H1 (cell line): ENCODE measurements at regions not wholly inside any gene's neighbourhood (a gene's known extent, or its start where the extent isn't known, plus 50 kb on each side); places are given as distances from the start of the nearest gene placed in this dataset.

Experiments
- CTCF ChIA-PET: fragments of 300-600 bp; sonication (Branson Sonifier 250); formaldehyde crosslinking; loops from one replicate; lab custom pipeline; 2021; ENCODE audit not compliant: partially characterized antibody; lab: Charles Lee
- POLR2A ChIA-PET: fragments of 300-600 bp; sonication (Branson Sonifier 250); formaldehyde crosslinking; loops from one replicate; lab custom pipeline; 2021; ENCODE audit warnings: inconsistent platforms; ENCODE audit not compliant: partially characterized antibody; lab: Charles Lee
- DNase-seq, 2 experiments: peaks; one replicate each; pipeline versions ENCODE4 v3.0.0 to v3.0.0-alpha.2; 2010 to 2022; ENCODE audit warnings: low spot score in 2 of 2, low read depth in 1 of 2, mixed read lengths in 1 of 2
- FAIRE-seq: peaks from 2 replicates; lab custom pipeline; 2011; peaks lifted over from hg19 to GRCh38; lab: Jason Lieb, UNC
- H2AFZ ChIP-seq: 2 replicates; pipeline ENCODE4 v1.8.1; 2012; ENCODE audit warnings: low read length, inconsistent platforms
- H2AK5ac ChIP-seq: 2 replicates; pipeline ENCODE4 v1.6.1; 2013; ENCODE audit warnings: low read depth, low read length
- H2BK120ac ChIP-seq: replicated peaks from 2 replicates; pipeline ENCODE3; 2013; ENCODE audit warnings: low read depth, low read length, inconsistent platforms
- H2BK12ac ChIP-seq: 2 replicates; pipeline ENCODE4 v1.6.1; 2013; ENCODE audit warnings: low read depth, low read length
- H2BK15ac ChIP-seq: 2 replicates; pipeline ENCODE4 v1.6.1; 2013; ENCODE audit warnings: low read length
- H2BK20ac ChIP-seq: 2 replicates; pipeline ENCODE4 v1.6.1; 2013; ENCODE audit warnings: low read length
- H2BK5ac ChIP-seq: 2 replicates; pipeline ENCODE4 v1.6.1; 2013; ENCODE audit warnings: low read depth, low read length
- H3K14ac ChIP-seq: 2 replicates; pipeline ENCODE4 v1.6.1; 2013; ENCODE audit warnings: inconsistent platforms; ENCODE audit not compliant: insufficient read length
- H3K18ac ChIP-seq: 2 replicates; pipeline ENCODE4 v1.6.1; 2013; ENCODE audit warnings: low read length; ENCODE audit errors: extremely low read depth
- H3K23ac ChIP-seq: 2 replicates; pipeline ENCODE4 v1.6.1; 2013; ENCODE audit warnings: inconsistent platforms; ENCODE audit not compliant: insufficient read length
- H3K23me2 ChIP-seq: 2 replicates; pipeline ENCODE4 v1.6.1; 2013; ENCODE audit warnings: low read depth, low read length
- H3K27ac ChIP-seq: 2 replicates; pipeline ENCODE4 v1.6.1; 2011; ENCODE audit warnings: low read depth, low read length, inconsistent platforms
- H3K27me3 ChIP-seq, 4 experiments: replicated peaks in 1 of 4; 1 replicate in 1 of 4; 2 replicates in 3 of 4; pipeline versions ENCODE4 v1.6.1 to v1.8.1; 2011 to 2013; ENCODE audit warnings: low read length in 3 of 4, mild to moderate bottlenecking in 3 of 4, inconsistent platforms in 2 of 4, mixed read lengths in 2 of 4, moderate library complexity in 1 of 4; ENCODE audit not compliant: control insufficient read depth in 3 of 4, insufficient read depth in 3 of 4; ENCODE audit errors: extremely low read depth in 1 of 4
- H3K36me3 ChIP-seq, 4 experiments: 2 replicates each; pipeline versions ENCODE4 v1.6.1 to v1.8.1; 2011 to 2013; ENCODE audit warnings: mild to moderate bottlenecking in 4 of 4, low read length in 3 of 4, moderate library complexity in 2 of 4, control low read depth in 1 of 4, inconsistent platforms in 1 of 4; ENCODE audit not compliant: insufficient read depth in 4 of 4, control insufficient read depth in 2 of 4
- H3K4ac ChIP-seq: replicated peaks from 2 replicates; pipeline ENCODE3; 2013; ENCODE audit warnings: low read length, low read depth, mixed read lengths, inconsistent platforms; ENCODE audit not compliant: insufficient read length
- H3K4me1 ChIP-seq, 4 experiments: replicated peaks in 1 of 4; 1 replicate in 1 of 4; 2 replicates in 3 of 4; pipeline versions ENCODE4 v1.6.1 to v1.8.1; 2011 to 2013; ENCODE audit warnings: low read length in 3 of 4, inconsistent platforms in 2 of 4, mixed read lengths in 1 of 4; ENCODE audit not compliant: insufficient read depth in 4 of 4, control insufficient read depth in 3 of 4
- H3K4me2 ChIP-seq, 2 experiments: 2 replicates each; pipeline versions ENCODE4 v1.6.1 to v1.8.1; 2011 to 2013; ENCODE audit warnings: low read depth in 2 of 2, low read length in 2 of 2, control low read depth in 1 of 2, inconsistent platforms in 1 of 2, mild to moderate bottlenecking in 1 of 2; ENCODE audit not compliant: insufficient read depth in 1 of 2
- H3K4me3 ChIP-seq, 4 experiments: fragments of 200-600, 300-600 bp in 1 of 4; sonication (generic), shearing (Covaris generic), sonication (Bioruptor Twin) in 1 of 4; 2 replicates each; pipeline versions ENCODE4 v1.5.1 to v1.8.1; 2011 to 2016; ENCODE audit warnings: low read length in 4 of 4, low read depth in 3 of 4, control low read depth in 2 of 4, inconsistent platforms in 2 of 4, mild to moderate bottlenecking in 2 of 4, mixed read lengths in 1 of 4, moderate library complexity in 1 of 4; ENCODE audit not compliant: insufficient read depth in 2 of 4; ENCODE audit errors: extremely low read depth in 1 of 4
- H3K56ac ChIP-seq: replicated peaks from 2 replicates; pipeline ENCODE3; 2013; ENCODE audit warnings: low read depth, mild to moderate bottlenecking, mixed read lengths, low read length, inconsistent platforms; ENCODE audit not compliant: insufficient read length
- H3K79me1 ChIP-seq: 2 replicates; pipeline ENCODE4 v1.6.1; 2013; ENCODE audit warnings: low read depth, low read length, control low read depth
- H3K79me2 ChIP-seq, 2 experiments: 2 replicates each; pipeline versions ENCODE4 v1.6.1 to v1.8.1; 2012 to 2013; ENCODE audit warnings: low read length in 2 of 2, mild to moderate bottlenecking in 2 of 2, inconsistent platforms in 1 of 2; ENCODE audit not compliant: insufficient read depth in 2 of 2, control insufficient read depth in 1 of 2
- H3K9ac ChIP-seq, 4 experiments: replicated peaks in 1 of 4; 1 replicate in 1 of 4; 2 replicates in 3 of 4; pipeline versions ENCODE4 v1.6.1 to v1.8.1; 2011 to 2013; ENCODE audit warnings: low read depth in 3 of 4, low read length in 3 of 4, control low read depth in 2 of 4, mild to moderate bottlenecking in 2 of 4, moderate library complexity in 2 of 4, inconsistent platforms in 1 of 4; ENCODE audit errors: extremely low read depth in 1 of 4
- H3K9me3 ChIP-seq, 2 experiments: 2 replicates each; pipeline versions ENCODE4 v1.6.1 to v1.8.1; 2012 to 2013; ENCODE audit warnings: mild to moderate bottlenecking in 2 of 2, moderate library complexity in 2 of 2, control low read depth in 1 of 2, inconsistent platforms in 1 of 2, low read depth in 1 of 2, low read length in 1 of 2, mixed read lengths in 1 of 2; ENCODE audit not compliant: insufficient read depth in 2 of 2
- H4K20me1 ChIP-seq, 2 experiments: replicated peaks in 1 of 2; 2 replicates each; pipeline versions ENCODE3 to v1.8.1; 2011 to 2013; ENCODE audit warnings: inconsistent platforms in 2 of 2, low read length in 2 of 2, mild to moderate bottlenecking in 1 of 2; ENCODE audit not compliant: insufficient read depth in 2 of 2, control insufficient read depth in 1 of 2
- H4K5ac ChIP-seq: 2 replicates; pipeline ENCODE4 v1.6.1; 2013; ENCODE audit warnings: low read length, low read depth, mixed read lengths, inconsistent platforms; ENCODE audit not compliant: insufficient read length
- H4K8ac ChIP-seq: 2 replicates; pipeline ENCODE4 v1.8.0; 2013; ENCODE audit warnings: mild to moderate bottlenecking, moderate library complexity, low read length, inconsistent platforms; ENCODE audit not compliant: insufficient read depth; ENCODE audit errors: extremely low read depth
- H4K91ac ChIP-seq: replicated peaks from 2 replicates; pipeline ENCODE3; 2013; ENCODE audit warnings: low read length, mixed read lengths, inconsistent platforms; ENCODE audit not compliant: insufficient read length
- CBX8 ChIP-seq: fragments of 300-800, 300-1000 bp; sonication (generic); IDR thresholded peaks from 2 replicates; pipeline ENCODE4 v1.7.1; 2016; ENCODE audit warnings: low read depth, low read length, borderline replicate concordance
- CREB1 ChIP-seq: IDR thresholded peaks from 2 replicates; pipeline ENCODE4 v1.6.1; 2012; ENCODE audit warnings: inconsistent platforms
- EZH2 ChIP-seq: fragments of 200-600 bp; sonication (generic); IDR thresholded peaks from 2 replicates; pipeline ENCODE4 v1.7.1; 2012; ENCODE audit warnings: low read depth, mild to moderate bottlenecking, moderate library complexity, low read length, inconsistent platforms; ENCODE audit not compliant: severe bottlenecking
- FOSL1 ChIP-seq: IDR thresholded peaks from 2 replicates; pipeline ENCODE4 v1.6.1; 2011; ENCODE audit warnings: mild to moderate bottlenecking, low read depth, low read length, moderate library complexity; ENCODE audit not compliant: insufficient read depth
- JUND ChIP-seq: IDR thresholded peaks from 2 replicates; pipeline ENCODE4 v1.6.1; 2011; ENCODE audit warnings: mild to moderate bottlenecking, improper control_type of control experiment, low read length
- KDM1A ChIP-seq: fragments of 200-600, 300-600 bp; sonication (generic); IDR thresholded peaks from 2 replicates; pipeline ENCODE4 v1.7.1; 2016; ENCODE audit warnings: mild to moderate bottlenecking, low read length, borderline replicate concordance
- MAFK ChIP-seq: IDR thresholded peaks from 2 replicates; pipeline ENCODE4 v1.6.1; 2012; ENCODE audit warnings: low read depth, mild to moderate bottlenecking, improper control_type of control experiment, low read length
- NANOG ChIP-seq: IDR thresholded peaks from 2 replicates; pipeline ENCODE4 v1.6.1; 2011; ENCODE audit warnings: low read length, low read depth, mild to moderate bottlenecking, inconsistent platforms; ENCODE audit not compliant: insufficient read depth, poor library complexity, severe bottlenecking
- PHF8 ChIP-seq: fragments of 200-600 bp; sonication (generic); conservative IDR thresholded peaks from 2 replicates; pipeline ENCODE4 v1.7.1; 2012; ENCODE audit warnings: low read depth, mild to moderate bottlenecking, inconsistent platforms, low read length, moderate library complexity
- POLR2AphosphoS5 ChIP-seq: IDR thresholded peaks from 2 replicates; pipeline ENCODE4 v1.6.1; 2011; ENCODE audit warnings: low read depth, low read length
- RFX5 ChIP-seq: IDR thresholded peaks from 2 replicates; pipeline ENCODE4 v1.6.1; 2011; ENCODE audit warnings: low read depth, low read length, improper control_type of control experiment, borderline replicate concordance
- SP4 ChIP-seq: IDR thresholded peaks from 2 replicates; pipeline ENCODE4 v1.6.1; 2012; ENCODE audit warnings: low read length, inconsistent platforms
- SRF ChIP-seq: IDR thresholded peaks from 2 replicates; pipeline ENCODE4 v1.6.1; 2011; ENCODE audit warnings: mild to moderate bottlenecking, low read depth, low read length, moderate library complexity
- TAF7 ChIP-seq: optimal IDR thresholded peaks from 2 replicates; pipeline ENCODE3; 2011; ENCODE audit warnings: low read depth, mild to moderate bottlenecking, inconsistent platforms, low read length, moderate library complexity, borderline replicate concordance
- TCF12 ChIP-seq: IDR thresholded peaks from 2 replicates; pipeline ENCODE4 v1.6.1; 2011; ENCODE audit warnings: low read depth, mild to moderate bottlenecking, low read length
- TEAD4 ChIP-seq: IDR thresholded peaks from 2 replicates; pipeline ENCODE4 v1.6.1; 2012; ENCODE audit warnings: low read depth, low read length, inconsistent platforms, mixed read lengths
- WGBS, 2 experiments: shearing (Covaris generic) in 1 of 2; methylation state at CpG; one replicate each; pipeline versions ENCODE4 v1.1.6 to v1.1.7; 2013 to 2015; ENCODE audit warnings: low lambda C conversion rate in 2 of 2, mixed read lengths in 2 of 2, inconsistent platforms in 1 of 2, low coverage in 1 of 2, missing lambda C conversion rate in 1 of 2; ENCODE audit not compliant: insufficient replicate concordance in 2 of 2, insufficient coverage in 1 of 2, insufficient read length in 1 of 2; ENCODE audit errors: extremely low coverage in 1 of 2, missing lambda C conversion rate in 1 of 2; 5-methylcytosine and 5-hydroxymethylcytosine counted together

DNA sequence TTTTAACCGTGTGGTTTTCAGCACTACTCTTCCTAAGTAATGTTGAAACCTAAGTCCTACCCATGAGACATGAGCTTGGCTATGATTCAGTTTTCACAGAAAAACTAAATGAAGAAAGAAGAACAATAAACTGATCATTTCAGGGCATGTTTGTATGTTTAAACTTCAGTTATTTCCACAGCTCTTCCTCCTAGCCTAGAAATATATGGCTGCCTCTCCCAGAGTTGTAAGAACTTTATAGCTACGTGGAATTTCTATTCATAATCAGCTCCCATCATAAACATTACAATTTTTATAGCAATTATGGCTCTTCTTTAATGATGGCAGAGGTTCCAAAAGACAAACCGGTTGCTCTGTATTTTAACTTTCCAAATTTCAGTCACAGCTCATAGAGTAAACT, 314.7 kb upstream of the ADAMTSL1 start:
- DNase-seq = no peak
- H2AK5ac ChIP-seq = no peak overlapping the region
- H2BK15ac ChIP-seq = no peak overlapping the region
- no peak overlapping the region for H3K4ac ChIP-seq
- no peak overlapping the region for H3K4me2 ChIP-seq
- H3K79me1 ChIP-seq = no peaks in the 10 kb centered on the region
- 87% methylated on average over 3 of the region's 3 CpGs; no CpG with 5 or more reads in 1 of the 2 experiments for WGBS, 2 experiments
- H3K79me2 ChIP-seq = no peaks in the 10 kb centered on the region
- H2BK5ac ChIP-seq = no peak overlapping the region
- ChIA-PET POLR2A (no interaction called here), CTCF (interaction anchor here (0.6 to 1.3 kb wide), 3 partner anchors 14 to 601 kb away, joined by 3 to 7 read pairs (median 3); no protein-coding TSS in a partner anchor)
- no peak overlapping the region for H2AFZ ChIP-seq
- H3K36me3 ChIP-seq = no peaks in the 10 kb centered on the region
- H4K20me1 ChIP-seq = no peaks in the 10 kb centered on the region
- H2BK12ac ChIP-seq = no peak overlapping the region
- no peak overlapping the region for H2BK20ac ChIP-seq
- H3K27ac ChIP-seq = no peak overlapping the region
- no peaks in the 10 kb centered on the region for H3K27me3 ChIP-seq
- no peak overlapping the region for H3K14ac ChIP-seq
- no peak overlapping the region for H2BK120ac ChIP-seq
- no peak for FAIRE-seq
- no peak overlapping the region for H3K18ac ChIP-seq
- H3K4me1 ChIP-seq = no peaks in the 10 kb centered on the region
- H4K91ac ChIP-seq = no peak overlapping the region
- H3K9ac ChIP-seq = no peak overlapping the region
- H3K4me3 ChIP-seq = no peak overlapping the region
- H3K56ac ChIP-seq = no peak overlapping the region
- no peak for TF ChIP-seq RFX5
- TF ChIP-seq CREB1 = no peak
- no peak for TF ChIP-seq CBX8
- no peak for TF ChIP-seq POLR2AphosphoS5
- TF ChIP-seq JUND = no peak
- TF ChIP-seq PHF8 = no peak
- TF ChIP-seq TEAD4 = no peak
- TF ChIP-seq TAF7 = no peak
- no peak for TF ChIP-seq KDM1A
- TF ChIP-seq MAFK = no peak
- no peak for TF ChIP-seq FOSL1
- TF ChIP-seq NANOG = no peak
- no peak for TF ChIP-seq SRF
- no peak for TF ChIP-seq EZH2
- TF ChIP-seq TCF12 = no peak
- TF ChIP-seq SP4 = no peak
- H3K23me2 ChIP-seq = no peaks in the 10 kb centered on the region
- H3K23ac ChIP-seq = no peak overlapping the region
- H4K5ac ChIP-seq = no peak overlapping the region
- no peak overlapping the region for H4K8ac ChIP-seq
- no peaks in the 10 kb centered on the region for H3K9me3 ChIP-seq
